ENCODE measurements at regions not wholly inside any gene's neighbourhood (a gene's known extent, or its start where the extent isn't known, plus 50 kb on each side); places are given as distances from the start of the nearest gene placed in this dataset.

GRCh38 chr1:105964879-105965278, 1091.6 kb upstream of the PRMT6 start:
- TF ChIP-seq, protein P1, sequence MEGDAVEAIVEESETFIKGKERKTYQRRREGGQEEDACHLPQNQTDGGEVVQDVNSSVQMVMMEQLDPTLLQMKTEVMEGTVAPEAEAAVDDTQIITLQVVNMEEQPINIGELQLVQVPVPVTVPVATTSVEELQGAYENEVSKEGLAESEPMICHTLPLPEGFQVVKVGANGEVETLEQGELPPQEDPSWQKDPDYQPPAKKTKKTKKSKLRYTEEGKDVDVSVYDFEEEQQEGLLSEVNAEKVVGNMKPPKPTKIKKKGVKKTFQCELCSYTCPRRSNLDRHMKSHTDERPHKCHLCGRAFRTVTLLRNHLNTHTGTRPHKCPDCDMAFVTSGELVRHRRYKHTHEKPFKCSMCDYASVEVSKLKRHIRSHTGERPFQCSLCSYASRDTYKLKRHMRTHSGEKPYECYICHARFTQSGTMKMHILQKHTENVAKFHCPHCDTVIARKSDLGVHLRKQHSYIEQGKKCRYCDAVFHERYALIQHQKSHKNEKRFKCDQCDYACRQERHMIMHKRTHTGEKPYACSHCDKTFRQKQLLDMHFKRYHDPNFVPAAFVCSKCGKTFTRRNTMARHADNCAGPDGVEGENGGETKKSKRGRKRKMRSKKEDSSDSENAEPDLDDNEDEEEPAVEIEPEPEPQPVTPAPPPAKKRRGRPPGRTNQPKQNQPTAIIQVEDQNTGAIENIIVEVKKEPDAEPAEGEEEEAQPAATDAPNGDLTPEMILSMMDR (IDR thresholded peaks at IDR 0.05) = no peak
- TF ChIP-seq EZH2phosphoT487 (IDR thresholded peaks at IDR 0.05) = no peak
